GM12865 (cell line): ENCODE measurements at regions not wholly inside any gene's neighbourhood (a gene's known extent, or its start where the extent isn't known, plus 50 kb on each side); places are given as distances from the start of the nearest gene placed in this dataset.

Experiments
- DNase-seq: peaks from one replicate; pipeline ENCODE4 v3.0.0; 2010; ENCODE audit warnings: low read depth
- H3K4me3 ChIP-seq: 2 replicates; pipeline ENCODE4 v1.5.1; 2011; ENCODE audit warnings: mild to moderate bottlenecking, low read depth, low read length, control low read depth
- CTCF ChIP-seq: IDR thresholded peaks from 2 replicates; pipeline ENCODE4 v1.5.1; 2011; ENCODE audit warnings: low read length, control low read depth, low read depth, inconsistent platforms; ENCODE audit not compliant: insufficient read depth; ENCODE audit errors: missing control alignments

- DNase-seq = no peak
- TF ChIP-seq CTCF = no peak
- no peak overlapping the region for H3K4me3 ChIP-seq
Measured at GRCh38 chr4:56118055-56118454, 169.3 kb downstream of the CEP135 start.

GRCh38 chr4:56115898-56116297 is 167.2 kb downstream of the CEP135 start:
- no peak for TF ChIP-seq CTCF
- H3K4me3 ChIP-seq = no peak overlapping the region
- no peak for DNase-seq

GRCh38 chr4:56112377-56112776 is 163.6 kb downstream of the CEP135 start:
- no peak for DNase-seq
- H3K4me3 ChIP-seq = no peak overlapping the region
- no peak for TF ChIP-seq CTCF

GRCh38 chr4:56106180-56107147 is 157.7 kb downstream of the CEP135 start:
- no peak for DNase-seq
- no peak overlapping the region for H3K4me3 ChIP-seq
- no peak for TF ChIP-seq CTCF

- TF ChIP-seq CTCF = no peak
- H3K4me3 ChIP-seq = no peak overlapping the region
- no peak for DNase-seq
Measured at GRCh38 chr4:56104188-56104587, 155.4 kb downstream of the CEP135 start.

GRCh38 chr4:56102601-56103000 is 153.9 kb downstream of the CEP135 start:
- no peak for TF ChIP-seq CTCF
- DNase-seq = no peak

More at GRCh38 chr4:56102601-56103000, 153.9 kb downstream of the CEP135 start:
- no peak overlapping the region for H3K4me3 ChIP-seq
